Cardiac fibroblast (primary cell): ENCODE measurements at regions not wholly inside any gene's neighbourhood (a gene's known extent, or its start where the extent isn't known, plus 50 kb on each side); places are given as distances from the start of the nearest gene placed in this dataset.
A peak's percentile ranks its signal among the peaks of the same experiment; 100 is the strongest.

Source experiments
- DNase-seq, 2 donors: peaks; one replicate each; pipeline versions ENCODE4 v3.0.0 to v3.0.0-alpha.2; 2010; ENCODE audit warnings: low read depth in 2 of 2
- H3K4me3 ChIP-seq, 2 donors: replicated peaks in 1 of 2; 1 replicate in 1 of 2; 2 replicates in 1 of 2; pipeline ENCODE4 v1.5.1; 2011; ENCODE audit warnings: low read depth in 2 of 2, low read length in 2 of 2, mild to moderate bottlenecking in 2 of 2, moderate library complexity in 1 of 2
- TF ChIP-seq, protein P1 (sequence below): IDR thresholded peaks from one replicate; pipeline ENCODE4 v1.5.1; 2011; ENCODE audit warnings: low read depth, mild to moderate bottlenecking, low read length, inconsistent platforms

DNA sequence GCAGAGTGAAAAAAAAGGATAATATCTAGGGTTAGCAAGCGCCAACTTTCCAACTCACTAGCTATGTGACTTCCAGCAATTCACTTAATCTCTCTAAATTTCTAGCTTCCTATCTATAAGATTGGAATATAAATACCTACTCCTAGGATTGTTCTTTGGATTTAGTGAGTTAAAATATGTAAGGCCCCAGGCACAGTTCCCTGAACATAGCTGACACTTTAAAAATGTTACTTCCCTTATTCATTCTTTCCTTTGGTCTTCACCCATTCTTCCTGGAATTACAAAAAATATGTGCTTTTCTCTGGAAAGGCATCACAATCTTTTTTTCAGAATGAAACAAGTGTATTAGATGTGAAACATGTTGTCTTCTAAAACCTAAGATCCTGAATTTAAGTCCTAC lies 365.7 kb downstream of the RBM43 start:
- DNase-seq, result no peak
- no peak overlapping the region for H3K4me3 ChIP-seq
- TF ChIP-seq, protein P1, sequence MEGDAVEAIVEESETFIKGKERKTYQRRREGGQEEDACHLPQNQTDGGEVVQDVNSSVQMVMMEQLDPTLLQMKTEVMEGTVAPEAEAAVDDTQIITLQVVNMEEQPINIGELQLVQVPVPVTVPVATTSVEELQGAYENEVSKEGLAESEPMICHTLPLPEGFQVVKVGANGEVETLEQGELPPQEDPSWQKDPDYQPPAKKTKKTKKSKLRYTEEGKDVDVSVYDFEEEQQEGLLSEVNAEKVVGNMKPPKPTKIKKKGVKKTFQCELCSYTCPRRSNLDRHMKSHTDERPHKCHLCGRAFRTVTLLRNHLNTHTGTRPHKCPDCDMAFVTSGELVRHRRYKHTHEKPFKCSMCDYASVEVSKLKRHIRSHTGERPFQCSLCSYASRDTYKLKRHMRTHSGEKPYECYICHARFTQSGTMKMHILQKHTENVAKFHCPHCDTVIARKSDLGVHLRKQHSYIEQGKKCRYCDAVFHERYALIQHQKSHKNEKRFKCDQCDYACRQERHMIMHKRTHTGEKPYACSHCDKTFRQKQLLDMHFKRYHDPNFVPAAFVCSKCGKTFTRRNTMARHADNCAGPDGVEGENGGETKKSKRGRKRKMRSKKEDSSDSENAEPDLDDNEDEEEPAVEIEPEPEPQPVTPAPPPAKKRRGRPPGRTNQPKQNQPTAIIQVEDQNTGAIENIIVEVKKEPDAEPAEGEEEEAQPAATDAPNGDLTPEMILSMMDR, result no peak

DNA sequence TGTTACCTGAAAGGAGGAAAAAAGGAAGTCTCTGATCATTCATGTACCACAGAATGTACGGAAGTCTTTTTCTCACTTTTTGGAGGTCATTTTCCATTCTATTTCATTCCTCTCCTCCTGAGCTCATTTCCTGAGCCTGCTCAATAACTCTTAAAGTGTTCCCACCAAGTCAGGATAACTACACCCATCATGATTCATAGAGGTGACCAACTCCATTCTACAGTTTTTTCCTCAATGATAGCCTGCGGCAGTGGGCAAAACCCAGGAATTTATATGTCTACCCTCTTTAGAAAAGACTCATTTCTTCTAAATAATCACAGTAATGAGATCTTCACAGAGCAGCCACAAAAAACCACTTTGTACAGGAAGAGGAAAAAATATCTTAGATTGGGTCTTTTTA lies 372.5 kb downstream of the RBM43 start:
- TF ChIP-seq, protein P1, result no peak
- peak in 1 of 2 donors; percentile 59 for DNase-seq

DNA sequence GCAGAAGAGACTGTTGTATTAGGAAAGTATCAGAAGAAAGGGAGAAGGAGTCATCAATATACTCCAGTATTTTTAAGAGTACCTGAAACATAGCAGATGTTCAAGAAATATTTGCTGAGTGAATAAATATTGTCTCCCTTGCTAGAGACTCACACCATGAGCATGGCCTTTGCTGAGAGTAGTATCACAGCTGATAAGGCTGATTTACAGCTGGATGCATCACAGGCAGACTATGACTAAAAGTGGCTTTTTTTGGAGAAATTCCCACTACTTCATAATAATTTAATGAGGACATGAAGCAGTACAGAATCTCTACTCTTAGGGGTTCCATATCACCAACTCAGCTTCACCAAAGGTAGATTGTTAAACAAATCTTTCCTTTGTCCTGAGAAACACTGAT lies 373.3 kb downstream of the RBM43 start:
- no peak overlapping the region for H3K4me3 ChIP-seq
- TF ChIP-seq, protein P1, result no peak
- DNase-seq, result peak; percentile 43 to 44

More for the DNA sequence above, 372.5 kb downstream of the RBM43 start:
- H3K4me3 ChIP-seq, result no peak overlapping the region

DNA sequence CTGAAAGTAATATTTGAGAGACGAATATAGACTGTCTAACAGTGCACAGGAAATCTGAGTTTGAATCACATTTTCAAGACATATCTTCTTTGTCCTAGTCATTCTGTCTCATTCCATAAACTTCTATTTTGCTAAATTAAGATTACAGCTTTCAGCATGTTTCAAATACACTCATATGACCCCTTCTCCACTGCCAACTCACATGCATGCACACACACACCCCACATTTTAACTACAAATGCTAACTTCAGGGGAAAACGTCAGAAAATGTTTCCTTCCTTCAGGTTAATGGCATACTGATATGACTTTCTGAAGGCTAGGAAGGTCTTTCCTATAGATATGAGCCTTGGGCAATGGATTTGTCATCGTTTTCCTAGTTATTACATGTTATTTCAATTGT lies 373.7 kb downstream of the RBM43 start:
- TF ChIP-seq, protein P1, result no peak
- peak in 1 of 2 donors; percentile 35 for DNase-seq
- no peak overlapping the region for H3K4me3 ChIP-seq

DNA sequence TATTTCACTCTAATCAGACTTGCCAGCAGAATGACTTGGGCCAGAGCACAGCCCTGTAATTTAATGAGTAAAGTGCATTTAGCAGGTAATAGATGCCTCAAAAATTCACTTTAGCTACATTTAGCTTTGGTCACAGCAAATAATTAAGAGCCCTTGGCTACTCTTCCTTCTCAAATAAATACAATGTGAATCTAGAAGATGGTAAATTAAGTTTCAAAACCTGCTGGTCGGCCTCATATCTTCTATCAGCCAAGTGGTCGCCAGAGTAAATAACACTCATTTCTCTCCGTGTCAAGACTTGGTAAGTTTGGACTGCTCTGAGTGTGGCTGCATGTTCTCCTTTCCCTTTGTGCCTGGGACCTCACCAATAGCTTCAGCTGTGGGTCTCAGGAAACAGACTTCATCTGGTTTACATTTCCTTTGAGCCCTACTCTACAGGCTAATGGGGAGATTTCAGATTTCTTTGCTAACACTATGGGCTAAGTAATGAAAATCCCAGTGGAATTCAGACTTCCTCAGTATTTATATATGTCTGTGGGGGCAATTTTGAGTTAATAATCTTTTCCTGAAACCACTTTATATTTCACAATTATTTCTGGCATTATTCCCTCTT lies 375.8 kb downstream of the RBM43 start:
- peak in 1 of 2 donors; percentile 8 for DNase-seq
- no peak overlapping the region for H3K4me3 ChIP-seq
- TF ChIP-seq, protein P1, result no peak

DNA sequence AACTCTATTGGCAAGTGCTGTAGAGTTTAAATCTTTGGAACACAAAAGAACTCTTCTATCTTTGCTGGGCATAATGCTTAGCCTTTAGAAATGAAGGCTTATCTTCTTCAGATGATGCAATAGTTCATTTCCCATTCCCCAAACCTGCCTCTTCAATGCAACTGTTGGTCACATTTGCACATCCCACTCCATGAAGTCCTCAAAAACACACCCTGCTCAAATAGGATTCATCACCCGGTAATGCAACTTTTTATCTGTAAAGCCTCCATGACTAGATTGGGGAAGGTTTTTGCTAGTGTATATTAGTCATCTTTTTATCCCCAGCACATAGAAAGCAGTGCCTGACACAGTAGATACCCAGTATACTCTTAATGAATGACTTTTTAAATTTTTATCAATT lies 376.4 kb downstream of the RBM43 start:
- DNase-seq, result peak; percentile 14 to 37
- TF ChIP-seq, protein P1, result no peak

DNA sequence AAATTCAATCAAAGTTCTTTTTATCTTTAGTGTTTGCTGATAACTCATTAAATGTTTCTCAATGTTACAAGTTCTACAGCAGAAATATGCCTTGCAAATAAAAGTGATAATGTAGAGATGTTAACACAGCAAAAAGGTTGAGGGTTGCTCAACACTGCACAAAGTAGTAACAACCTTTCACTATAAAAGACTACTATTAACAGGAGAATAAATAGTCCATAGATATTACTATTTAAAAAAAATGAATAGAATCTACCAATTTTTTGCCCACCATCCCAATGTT lies 378.1 kb downstream of the RBM43 start:
- H3K4me3 ChIP-seq, result no peak overlapping the region
- TF ChIP-seq, protein P1, result no peak
- peak in 1 of 2 donors; percentile 18 for DNase-seq

More for the DNA sequence above, 376.4 kb downstream of the RBM43 start:
- H3K4me3 ChIP-seq, result no peak overlapping the region
